Gastroesophageal sphincter (tissue), 3 donors: ENCODE measurements at regions not wholly inside any gene's neighbourhood (a gene's known extent, or its start where the extent isn't known, plus 50 kb on each side); places are given as distances from the start of the nearest gene placed in this dataset.

ENCODE experiments used
- CTCF ChIP-seq, 4 experiments: fragments of 200-600 bp in 2 of 4; fragments of 450-650 bp in 2 of 4; sonication (generic) in 1 of 4; IDR thresholded peaks; one replicate each; pipeline ENCODE4 v1.5.1; 2017 to 2019; ENCODE audit warnings: antibody characterized with exemption in 4 of 4, mild to moderate bottlenecking in 2 of 4, moderate library complexity in 2 of 4
- POLR2A ChIP-seq, 2 donors: fragments of 450-650 bp; IDR thresholded peaks; one replicate each; pipeline ENCODE4 v1.6.1; 2017; ENCODE audit warnings: antibody characterized with exemption in 2 of 2, mild to moderate bottlenecking in 2 of 2, moderate library complexity in 1 of 2

GRCh38 chr1:199758626-199759255 is 268.8 kb upstream of the NR5A2 start:
- TF ChIP-seq CTCF (IDR thresholded peaks at IDR 0.05) (no peak), POLR2A (IDR thresholded peaks at IDR 0.05) (no peak)
